Uterus (tissue), 3 donors: ENCODE measurements at regions not wholly inside any gene's neighbourhood (a gene's known extent, or its start where the extent isn't known, plus 50 kb on each side); places are given as distances from the start of the nearest gene placed in this dataset.

Experiments
- DNase-seq, 2 donors: peaks; one replicate each; pipeline ENCODE4 v3.0.0-alpha.2; 2019 to 2020
- H3K27ac ChIP-seq, 2 donors: fragments of 200-600 bp; sonication (generic); 1 replicate in 1 of 2; 2 replicates in 1 of 2; pipeline ENCODE4 v1.5.1; 2016 to 2018
- H3K27me3 ChIP-seq, 2 donors: fragments of 200-600 bp; sonication (generic); one replicate each; pipeline ENCODE4 v1.5.1; 2018 to 2019; ENCODE audit warnings: control low read depth in 1 of 2
- H3K36me3 ChIP-seq, 2 donors: fragments of 200-600 bp; sonication (generic); one replicate each; pipeline ENCODE4 v1.5.1; 2019; ENCODE audit warnings: control low read depth in 1 of 2
- H3K4me1 ChIP-seq, 2 donors: fragments of 200-600 bp; sonication (generic); one replicate each; pipeline ENCODE4 v1.5.1; 2018 to 2019; ENCODE audit warnings: control low read depth in 1 of 2
- H3K4me3 ChIP-seq, 2 donors: fragments of 200-600 bp; sonication (generic); 1 replicate in 1 of 2; 2 replicates in 1 of 2; pipeline ENCODE4 v1.5.1; 2018 to 2019; ENCODE audit warnings: mild to moderate bottlenecking in 1 of 2
- H3K9me3 ChIP-seq, 2 donors: fragments of 200-600 bp; sonication (generic); one replicate each; pipeline ENCODE4 v1.5.1; 2019; ENCODE audit warnings: control low read depth in 1 of 2
- CTCF ChIP-seq, 4 experiments: fragments of 200-600 bp in 2 of 4; fragments of 450-650 bp in 2 of 4; sonication (generic) in 2 of 4; IDR thresholded peaks; one replicate each; pipeline ENCODE4 v1.5.1; 2016 to 2019; ENCODE audit warnings: antibody characterized with exemption in 4 of 4, mild to moderate bottlenecking in 2 of 4, moderate library complexity in 1 of 4
- POLR2A ChIP-seq, 2 donors: fragments of 450-650 bp; IDR thresholded peaks; one replicate each; pipeline ENCODE4 v1.6.1; 2016; ENCODE audit warnings: antibody characterized with exemption in 2 of 2, mild to moderate bottlenecking in 1 of 2, moderate library complexity in 1 of 2
- intact Hi-C: fragments of 100-400 bp; cut with DNase I; formaldehyde crosslinking; loops from one replicate; pipeline ENCODE4 v1.15.1; 2023; ENCODE audit warnings: low total_unique reads
- donor health status: DM: yes; HTN: yes; CAD: no.

- no peaks in the 10 kb centered on the region for H3K36me3 ChIP-seq
- intact Hi-C loops = no loop called here
- no peaks in the 10 kb centered on the region for H3K9me3 ChIP-seq
- no peak overlapping the region for H3K27ac ChIP-seq
- H3K27me3 ChIP-seq = no peaks in the 10 kb centered on the region
- TF ChIP-seq CTCF (IDR thresholded peaks at IDR 0.05) = no peak
- no peak for TF ChIP-seq POLR2A (IDR thresholded peaks at IDR 0.05)
- no peaks in the 10 kb centered on the region for H3K4me1 ChIP-seq
- no peak overlapping the region for H3K4me3 ChIP-seq
- DNase-seq = no peak
These were observed 389.0 kb downstream of the SOX11 start for GRCh38 chr2:6080932-6081753.

- H3K27me3 ChIP-seq = no peaks in the 10 kb centered on the region
These were observed 389.9 kb downstream of the SOX11 start for GRCh38 chr2:6081955-6082624.

GRCh38 chr2:6082625-6083018 lies 390.4 kb downstream of the SOX11 start:
- no peak overlapping the region for H3K27ac ChIP-seq
- no peak for TF ChIP-seq CTCF (IDR thresholded peaks at IDR 0.05)
- no peak for TF ChIP-seq POLR2A (IDR thresholded peaks at IDR 0.05)
- intact Hi-C loops = no loop called here
- H3K9me3 ChIP-seq = no peaks in the 10 kb centered on the region
- no peaks in the 10 kb centered on the region for H3K36me3 ChIP-seq
- no peaks in the 10 kb centered on the region for H3K4me1 ChIP-seq
- H3K27me3 ChIP-seq = no peaks in the 10 kb centered on the region
- no peak for DNase-seq
- no peak overlapping the region for H3K4me3 ChIP-seq

More at GRCh38 chr2:6081955-6082624, 389.9 kb downstream of the SOX11 start:
- no peak for TF ChIP-seq CTCF (IDR thresholded peaks at IDR 0.05)
- TF ChIP-seq POLR2A (IDR thresholded peaks at IDR 0.05) = no peak
- Histone ChIP-seq H3K4me3 (no peak overlapping the region), H3K9me3 (no peaks in the 10 kb centered on the region), H3K36me3 (no peaks in the 10 kb centered on the region), H3K4me1 (no peaks in the 10 kb centered on the region), H3K27ac (no peak overlapping the region)
- intact Hi-C loops = no loop called here
- DNase-seq = no peak

GRCh38 chr2:6083136-6083535 lies 391.0 kb downstream of the SOX11 start:
- no peak overlapping the region for H3K27ac ChIP-seq
- H3K4me3 ChIP-seq = no peak overlapping the region
- no peaks in the 10 kb centered on the region for H3K36me3 ChIP-seq
- no peaks in the 10 kb centered on the region for H3K9me3 ChIP-seq
- H3K4me1 ChIP-seq = no peaks in the 10 kb centered on the region
- intact Hi-C loops = no loop called here
- TF ChIP-seq CTCF (IDR thresholded peaks at IDR 0.05) (no peak), POLR2A (IDR thresholded peaks at IDR 0.05) (no peak)
- H3K27me3 ChIP-seq = no peaks in the 10 kb centered on the region
- DNase-seq = no peak

- Histone ChIP-seq H3K36me3 (no peaks in the 10 kb centered on the region), H3K4me3 (no peak overlapping the region), H3K27ac (no peak overlapping the region), H3K9me3 (no peaks in the 10 kb centered on the region), H3K27me3 (no peaks in the 10 kb centered on the region), H3K4me1 (no peaks in the 10 kb centered on the region)
- no peak for DNase-seq
- no peak for TF ChIP-seq CTCF (IDR thresholded peaks at IDR 0.05)
- no peak for TF ChIP-seq POLR2A (IDR thresholded peaks at IDR 0.05)
- intact Hi-C loops = no loop called here
These were observed 397.3 kb downstream of the SOX11 start for GRCh38 chr2:6089474-6089873.
